ENCODE measurements at regions not wholly inside any gene's neighbourhood (a gene's known extent, or its start where the extent isn't known, plus 50 kb on each side); places are given as distances from the start of the nearest gene placed in this dataset.
"Not testable (repeated sequence)": the region's sequence is repeated elsewhere in the genome, so short reads cannot be mapped to it uniquely, and the experiment has no call there.

GRCh38 chr16:75947626-75948239 is 221.4 kb upstream of the CPHXL start:
- TF ChIP-seq CTCF (IDR thresholded peaks at IDR 0.05; ENCODE audit: low read depth, low read length, missing control alignments): no peak
- DNase-seq (ENCODE audit: low read depth): no peak

DNA sequence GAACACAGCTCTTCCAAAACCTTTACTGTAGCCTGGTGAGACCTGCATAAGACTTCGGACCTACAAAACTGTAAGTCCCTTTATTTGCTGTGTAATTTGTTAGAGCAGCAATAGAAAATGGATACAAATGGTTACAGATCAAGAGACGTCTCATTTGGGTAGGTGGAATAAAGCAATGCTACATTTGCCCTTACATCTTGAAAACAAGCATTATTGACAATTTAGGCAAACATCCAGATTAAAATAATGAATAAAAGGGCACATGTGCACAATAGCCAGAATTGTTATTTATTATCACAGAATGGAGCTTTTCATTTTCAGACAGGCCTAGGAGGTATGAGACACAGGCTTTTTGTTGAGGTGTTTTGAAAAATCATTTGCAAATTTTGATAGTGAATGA is 222.2 kb upstream of the CPHXL start:
- H3K4me3 ChIP-seq (ENCODE audit: low read depth, low read length): no peak overlapping the region
- no peak for TF ChIP-seq CTCF (IDR thresholded peaks at IDR 0.05; ENCODE audit: low read depth, low read length, missing control alignments)
- DNase-seq (ENCODE audit: low read depth): no peak

More at GRCh38 chr16:75947626-75948239, 221.4 kb upstream of the CPHXL start:
- H3K4me3 ChIP-seq (ENCODE audit: low read depth, low read length): no peak overlapping the region

- no peak for TF ChIP-seq CTCF (IDR thresholded peaks at IDR 0.05; ENCODE audit: low read depth, low read length, missing control alignments)
- no peak overlapping the region for H3K4me3 ChIP-seq (ENCODE audit: low read depth, low read length)
- DNase-seq (ENCODE audit: low read depth): no peak
Measured at GRCh38 chr16:75948886-75949285, 222.6 kb upstream of the CPHXL start.

- no peak for DNase-seq (ENCODE audit: low read depth)
- H3K4me3 ChIP-seq (ENCODE audit: low read depth, low read length): no peak overlapping the region
- TF ChIP-seq CTCF (IDR thresholded peaks at IDR 0.05; ENCODE audit: low read depth, low read length, missing control alignments): no peak
Measured at GRCh38 chr16:75952124-75952523, 225.8 kb upstream of the CPHXL start.

- no peak overlapping the region for H3K4me3 ChIP-seq (ENCODE audit: low read depth, low read length)
- no peak for DNase-seq (ENCODE audit: low read depth)
- TF ChIP-seq CTCF (IDR thresholded peaks at IDR 0.05; ENCODE audit: low read depth, low read length, missing control alignments): no peak
Measured at GRCh38 chr16:75957870-75958269, 231.6 kb upstream of the CPHXL start.

- no peak for TF ChIP-seq CTCF (IDR thresholded peaks at IDR 0.05; ENCODE audit: low read depth, low read length, missing control alignments)
- DNase-seq (ENCODE audit: low read depth): no peak
- no peak overlapping the region for H3K4me3 ChIP-seq (ENCODE audit: low read depth, low read length)
Measured at GRCh38 chr16:75965504-75966374, 239.4 kb upstream of the CPHXL start.

DNA sequence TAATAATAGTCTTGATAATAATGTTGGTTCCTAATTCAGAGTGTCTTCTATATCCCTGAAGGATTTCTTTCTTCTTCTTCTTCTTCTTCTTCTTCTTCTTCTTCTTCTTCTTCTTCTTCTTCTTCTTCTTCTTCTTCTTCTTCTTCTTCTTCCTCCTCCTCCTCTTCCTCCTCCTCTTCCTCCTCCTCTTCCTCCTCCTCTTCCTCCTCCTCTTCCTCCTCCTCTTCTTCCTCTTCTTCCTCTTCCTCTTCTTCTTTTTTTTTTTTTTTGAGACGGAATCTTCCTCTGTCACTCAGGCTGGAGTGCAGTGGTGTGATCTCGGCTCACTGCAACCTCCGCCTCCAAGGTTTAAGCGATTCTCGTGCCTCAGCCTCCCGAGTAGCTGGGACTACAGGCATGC is 242.8 kb upstream of the CPHXL start:
- H3K4me3 ChIP-seq (ENCODE audit: low read depth, low read length); DNase-seq (ENCODE audit: low read depth): not testable (repeated sequence)

Measured in GM12864 (cell line).